ENCODE measurements at regions not wholly inside any gene's neighbourhood (a gene's known extent, or its start where the extent isn't known, plus 50 kb on each side); places are given as distances from the start of the nearest gene placed in this dataset.
"Not testable (repeated sequence)": the region's sequence is repeated elsewhere in the genome, so short reads cannot be mapped to it uniquely, and the experiment has no call there.

DNA sequence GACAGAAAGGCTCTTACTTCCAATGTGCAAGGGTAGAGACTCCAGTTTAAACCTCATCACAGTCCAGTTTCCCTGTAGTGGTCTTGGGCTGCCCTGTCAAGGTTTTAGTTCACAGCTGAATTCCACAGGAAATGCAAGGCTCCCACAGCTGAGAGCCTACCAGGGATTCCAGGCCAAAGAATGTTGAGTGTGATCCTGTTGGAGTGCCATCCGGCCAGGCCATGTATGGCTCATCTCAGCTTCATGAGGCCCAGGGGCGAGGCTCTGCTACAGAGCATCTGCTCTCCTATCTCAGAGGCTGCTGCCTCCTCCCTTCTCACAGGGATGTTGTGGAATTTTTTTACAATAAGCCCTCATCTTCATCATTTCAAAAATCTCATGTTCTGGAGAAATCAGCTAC is 239.8 kb upstream of the CCL2 start:
- no peaks in the 10 kb centered on the region for H3K4me1 Mint-ChIP-seq (ENCODE audit: unreplicated experiment)
- H3K9me3 Mint-ChIP-seq = no peaks in the 10 kb centered on the region
- no peaks in the 10 kb centered on the region for H3K36me3 Mint-ChIP-seq
- no peak overlapping the region for H3K4me3 Mint-ChIP-seq
- no peak overlapping the region for H3K27ac Mint-ChIP-seq
- TF ChIP-seq, protein P1, sequence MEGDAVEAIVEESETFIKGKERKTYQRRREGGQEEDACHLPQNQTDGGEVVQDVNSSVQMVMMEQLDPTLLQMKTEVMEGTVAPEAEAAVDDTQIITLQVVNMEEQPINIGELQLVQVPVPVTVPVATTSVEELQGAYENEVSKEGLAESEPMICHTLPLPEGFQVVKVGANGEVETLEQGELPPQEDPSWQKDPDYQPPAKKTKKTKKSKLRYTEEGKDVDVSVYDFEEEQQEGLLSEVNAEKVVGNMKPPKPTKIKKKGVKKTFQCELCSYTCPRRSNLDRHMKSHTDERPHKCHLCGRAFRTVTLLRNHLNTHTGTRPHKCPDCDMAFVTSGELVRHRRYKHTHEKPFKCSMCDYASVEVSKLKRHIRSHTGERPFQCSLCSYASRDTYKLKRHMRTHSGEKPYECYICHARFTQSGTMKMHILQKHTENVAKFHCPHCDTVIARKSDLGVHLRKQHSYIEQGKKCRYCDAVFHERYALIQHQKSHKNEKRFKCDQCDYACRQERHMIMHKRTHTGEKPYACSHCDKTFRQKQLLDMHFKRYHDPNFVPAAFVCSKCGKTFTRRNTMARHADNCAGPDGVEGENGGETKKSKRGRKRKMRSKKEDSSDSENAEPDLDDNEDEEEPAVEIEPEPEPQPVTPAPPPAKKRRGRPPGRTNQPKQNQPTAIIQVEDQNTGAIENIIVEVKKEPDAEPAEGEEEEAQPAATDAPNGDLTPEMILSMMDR (conservative IDR thresholded peaks at IDR 0.05) = no peak
- DNase-seq (ENCODE audit: extremely low spot score, unreplicated experiment) = no peak
- peaks cover 3% of the 10 kb centered on the region for H3K27me3 Mint-ChIP-seq

DNA sequence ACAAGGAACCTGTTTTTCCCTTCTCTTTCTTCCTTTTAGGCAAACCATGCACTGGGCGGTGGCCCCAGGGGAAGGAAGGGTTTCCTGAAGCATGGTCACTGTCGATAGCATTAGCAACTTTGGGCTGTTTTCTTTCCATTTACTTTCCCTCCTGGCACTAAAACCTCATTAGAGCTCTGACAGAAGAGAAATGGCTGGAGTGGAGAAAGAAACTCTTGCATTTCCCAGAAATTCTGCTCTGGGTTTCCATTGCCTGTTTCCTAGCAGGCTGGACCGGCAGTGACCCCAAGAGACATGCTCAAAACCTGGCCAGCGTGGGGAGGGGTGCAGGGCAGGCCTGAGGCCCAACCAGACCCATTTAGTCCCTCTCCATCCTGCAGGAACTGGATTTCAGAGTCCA is 230.7 kb upstream of the CCL2 start:
- no peaks in the 10 kb centered on the region for H3K36me3 Mint-ChIP-seq
- TF ChIP-seq, protein P1 (conservative IDR thresholded peaks at IDR 0.05) = no peak
- H3K4me1 Mint-ChIP-seq (ENCODE audit: unreplicated experiment) = no peaks in the 10 kb centered on the region
- H3K9me3 Mint-ChIP-seq = no peaks in the 10 kb centered on the region
- H3K27ac Mint-ChIP-seq = no peak overlapping the region
- no peak for DNase-seq (ENCODE audit: extremely low spot score, unreplicated experiment)
- peaks cover 18% of the 10 kb centered on the region for H3K27me3 Mint-ChIP-seq
- H3K4me3 Mint-ChIP-seq = no peak overlapping the region

DNA sequence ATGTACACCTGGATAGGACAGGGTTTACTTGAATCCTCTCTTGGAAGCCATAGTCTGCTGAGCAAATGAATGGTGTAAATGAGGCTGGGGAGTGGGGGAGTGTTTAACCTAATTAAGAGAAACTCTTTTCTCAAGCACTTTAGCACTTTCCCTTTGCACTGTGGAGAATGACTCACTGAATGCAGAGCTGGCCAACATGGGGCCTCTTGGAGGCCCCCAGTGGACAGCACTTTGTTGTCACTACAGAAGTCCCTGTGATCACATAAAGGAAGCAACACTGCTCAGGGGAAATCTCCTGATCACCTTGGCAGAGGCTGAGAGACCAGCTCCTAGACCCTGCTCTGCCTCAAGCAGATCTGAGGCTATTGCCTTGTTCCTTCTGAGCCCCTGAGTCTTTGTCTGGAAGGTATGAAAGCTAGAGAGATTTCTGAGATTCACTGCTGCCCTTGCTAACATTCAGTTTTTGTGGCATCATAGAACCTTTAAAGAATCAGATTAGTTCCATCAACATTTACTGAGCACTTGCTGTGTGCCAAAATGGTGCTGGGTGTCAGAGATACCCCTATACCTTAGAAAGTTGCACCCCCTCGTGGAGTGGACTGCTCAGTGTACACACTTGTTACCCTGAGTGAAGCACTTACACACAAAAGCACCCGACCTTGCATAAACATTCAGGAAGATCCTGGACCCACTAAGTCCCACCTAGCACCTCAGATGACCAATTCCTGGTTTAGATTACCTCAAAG is 230.1 kb upstream of the CCL2 start:
- Mint-ChIP-seq H3K27ac (no peak overlapping the region), H3K9me3 (no peaks in the 10 kb centered on the region), H3K36me3 (no peaks in the 10 kb centered on the region), H3K4me1 (ENCODE audit: unreplicated experiment) (no peaks in the 10 kb centered on the region), H3K4me3 (no peak overlapping the region), H3K27me3 (peaks cover 18% of the 10 kb centered on the region)
- TF ChIP-seq, protein P1 (conservative IDR thresholded peaks at IDR 0.05) = no peak
- no peak for DNase-seq (ENCODE audit: extremely low spot score, unreplicated experiment)

DNA sequence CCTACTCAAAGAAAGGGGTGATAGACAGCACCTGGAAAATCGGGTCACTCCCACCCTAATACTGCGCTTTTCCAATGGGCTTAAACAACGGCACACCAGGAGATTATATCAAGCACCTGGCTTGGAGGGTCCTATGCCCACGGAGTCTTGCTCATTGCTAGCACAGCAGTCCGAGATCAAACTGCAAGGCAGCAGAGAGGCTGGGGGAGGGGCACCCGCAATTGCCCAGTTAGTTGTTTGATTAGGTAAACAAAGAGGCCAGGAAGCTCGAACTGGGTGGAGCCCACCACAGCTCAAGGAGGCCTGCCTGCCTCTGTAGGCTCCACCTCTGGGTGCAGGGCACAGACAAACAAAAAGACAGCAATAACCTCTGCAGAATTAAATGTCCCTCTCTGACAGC is 224.5 kb upstream of the CCL2 start:
- H3K9me3 Mint-ChIP-seq; H3K4me3 Mint-ChIP-seq; H3K27ac Mint-ChIP-seq; H3K36me3 Mint-ChIP-seq; H3K4me1 Mint-ChIP-seq (ENCODE audit: unreplicated experiment); DNase-seq (ENCODE audit: extremely low spot score, unreplicated experiment): not testable (repeated sequence)
- H3K27me3 Mint-ChIP-seq = peaks cover 13% of the 10 kb centered on the region

DNA sequence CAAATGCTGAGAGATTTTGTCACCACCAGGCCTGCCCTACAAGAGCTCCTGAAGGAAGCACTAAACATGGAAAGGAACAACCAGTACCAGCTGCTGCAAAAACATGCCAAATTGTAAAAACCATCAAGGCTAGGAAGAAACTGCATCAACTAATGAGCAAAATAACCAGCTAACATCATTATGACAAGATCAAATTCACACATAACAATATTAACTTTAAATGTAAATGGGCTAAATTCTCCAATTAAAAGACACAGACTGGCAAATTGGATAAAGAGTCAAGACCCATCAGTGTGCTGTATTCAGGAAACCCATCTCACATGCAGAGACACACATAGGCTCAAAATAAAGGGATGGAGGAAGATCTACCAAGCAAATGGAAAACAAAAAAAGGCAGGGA is 222.8 kb upstream of the CCL2 start:
- H3K4me3 Mint-ChIP-seq; H3K4me1 Mint-ChIP-seq (ENCODE audit: unreplicated experiment); H3K36me3 Mint-ChIP-seq; H3K27ac Mint-ChIP-seq; DNase-seq (ENCODE audit: extremely low spot score, unreplicated experiment); H3K9me3 Mint-ChIP-seq: not testable (repeated sequence)
- H3K27me3 Mint-ChIP-seq = peaks cover 13% of the 10 kb centered on the region

DNA sequence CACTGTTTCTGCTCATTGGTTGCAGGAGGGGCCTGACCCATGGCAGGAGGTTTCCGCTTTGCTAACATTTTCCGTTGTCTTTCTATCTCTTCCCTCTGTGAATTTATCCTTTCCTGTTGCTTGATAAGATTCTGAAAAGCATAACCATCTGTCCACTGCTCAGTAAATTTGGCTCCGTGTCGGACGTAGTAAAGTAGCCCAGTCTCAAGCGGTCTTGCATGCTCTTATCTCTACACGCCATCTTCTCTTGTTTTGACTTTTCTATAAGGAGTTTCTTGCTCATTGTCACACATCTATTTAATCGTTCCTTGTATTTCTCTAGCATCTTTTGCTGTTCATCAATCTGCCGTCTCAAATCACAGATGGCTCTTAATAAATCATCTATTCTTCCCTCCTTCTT is 216.3 kb upstream of the CCL2 start:
- H3K9me3 Mint-ChIP-seq; H3K4me1 Mint-ChIP-seq (ENCODE audit: unreplicated experiment); H3K27ac Mint-ChIP-seq; H3K4me3 Mint-ChIP-seq; H3K36me3 Mint-ChIP-seq; DNase-seq (ENCODE audit: extremely low spot score, unreplicated experiment): not testable (repeated sequence)
- peaks cover 17% of the 10 kb centered on the region for H3K27me3 Mint-ChIP-seq

DNA sequence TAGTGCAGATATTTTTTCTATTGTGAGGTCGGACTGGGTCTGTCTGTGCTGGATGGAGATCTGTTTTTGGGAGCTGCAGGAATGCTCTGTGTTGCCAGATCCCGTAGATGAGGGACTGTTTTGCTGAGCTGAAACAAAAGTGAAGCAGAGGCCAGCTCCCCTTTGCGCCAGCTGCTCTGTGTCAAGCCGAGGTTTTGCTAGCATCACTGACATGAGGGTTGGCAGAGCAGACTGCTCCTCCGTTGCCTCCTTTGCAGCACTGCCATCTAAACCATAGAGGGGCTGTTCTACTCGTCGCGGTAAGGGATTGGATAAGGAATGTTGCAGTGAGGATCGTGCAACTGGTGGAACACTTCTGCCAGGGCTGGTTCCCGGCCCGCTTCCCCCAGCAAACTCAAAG is 215.9 kb upstream of the CCL2 start:
- H3K36me3 Mint-ChIP-seq; H3K4me3 Mint-ChIP-seq; DNase-seq (ENCODE audit: extremely low spot score, unreplicated experiment); H3K4me1 Mint-ChIP-seq (ENCODE audit: unreplicated experiment); H3K27ac Mint-ChIP-seq; H3K9me3 Mint-ChIP-seq: not testable (repeated sequence)
- H3K27me3 Mint-ChIP-seq = peaks cover 17% of the 10 kb centered on the region

DNA sequence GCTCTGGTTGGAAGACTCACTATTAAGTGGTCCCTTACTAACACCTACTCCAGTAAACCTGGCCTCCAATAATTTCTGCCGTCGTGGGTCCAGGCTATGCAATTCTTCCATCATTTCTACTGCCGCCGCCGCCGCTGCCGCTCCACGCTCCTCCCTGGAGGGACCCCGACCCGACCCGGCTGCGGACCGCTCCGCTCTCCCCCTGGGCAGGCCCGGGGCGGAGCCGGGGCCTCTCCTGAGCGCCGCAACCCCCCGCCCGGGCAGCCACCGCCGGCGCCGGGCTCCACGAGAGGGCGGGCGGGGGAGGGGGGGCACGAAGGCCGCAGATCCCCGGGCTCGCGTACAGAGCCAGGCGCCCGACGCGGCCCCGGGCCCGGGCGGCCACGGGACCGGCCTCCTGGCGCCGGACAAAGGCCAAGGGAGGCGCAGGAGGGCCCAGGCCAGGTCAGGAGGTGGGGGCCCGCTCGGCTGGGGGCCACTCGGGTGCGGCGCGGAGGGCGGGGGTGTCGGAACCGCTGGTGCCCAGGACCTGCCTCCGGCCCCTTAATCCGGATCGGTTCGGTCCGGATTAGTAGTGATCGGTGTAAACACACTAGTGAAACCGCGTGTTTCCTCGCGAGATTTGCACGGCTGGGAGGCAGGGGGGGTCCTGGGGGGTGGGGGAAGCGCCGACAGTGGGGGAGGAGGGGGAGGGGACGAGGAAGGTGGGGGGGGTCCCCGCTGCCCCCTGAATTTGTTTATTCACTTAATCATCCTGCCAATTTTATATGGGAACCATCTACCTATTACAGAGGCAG is 215.1 kb upstream of the CCL2 start:
- H3K9me3 Mint-ChIP-seq; H3K27ac Mint-ChIP-seq; H3K36me3 Mint-ChIP-seq; DNase-seq (ENCODE audit: extremely low spot score, unreplicated experiment); H3K4me1 Mint-ChIP-seq (ENCODE audit: unreplicated experiment); H3K4me3 Mint-ChIP-seq: not testable (repeated sequence)
- peaks cover 17% of the 10 kb centered on the region for H3K27me3 Mint-ChIP-seq
